GM18508 (cell line): ENCODE measurements at regions not wholly inside any gene's neighbourhood (a gene's known extent, or its start where the extent isn't known, plus 50 kb on each side); places are given as distances from the start of the nearest gene placed in this dataset.
"Not testable (repeated sequence)": the region's sequence is repeated elsewhere in the genome, so short reads cannot be mapped to it uniquely, and the experiment has no call there.

Experiments
- ATAC-seq: cut with Tn5 transposase; IDR thresholded peaks from one replicate; pipeline ENCODE4 v1.9.1; 2021; ENCODE audit warnings: moderate number of reproducible peaks; ENCODE audit not compliant: insufficient read depth, unreplicated experiment

DNA sequence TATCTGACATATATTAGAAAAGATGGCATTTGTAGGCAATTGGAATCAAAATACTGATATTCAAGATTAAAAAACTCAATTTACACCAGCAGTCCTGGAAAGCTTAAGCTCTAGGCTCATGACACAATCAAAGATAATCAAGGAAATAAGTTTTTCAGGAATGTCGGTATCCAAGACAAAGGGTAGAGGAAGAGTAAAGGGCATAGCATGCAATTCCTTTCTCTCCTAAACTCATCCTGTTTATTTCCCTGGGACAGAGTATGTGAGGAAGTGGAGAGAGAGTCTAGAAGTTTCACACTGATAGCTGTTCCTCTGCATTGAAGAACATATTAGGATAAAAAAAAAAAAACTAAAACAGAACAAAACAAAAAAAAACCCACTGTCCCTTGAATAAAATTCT lies 2452.1 kb downstream of the PCDH9 start:
- ATAC-seq = no peak

DNA sequence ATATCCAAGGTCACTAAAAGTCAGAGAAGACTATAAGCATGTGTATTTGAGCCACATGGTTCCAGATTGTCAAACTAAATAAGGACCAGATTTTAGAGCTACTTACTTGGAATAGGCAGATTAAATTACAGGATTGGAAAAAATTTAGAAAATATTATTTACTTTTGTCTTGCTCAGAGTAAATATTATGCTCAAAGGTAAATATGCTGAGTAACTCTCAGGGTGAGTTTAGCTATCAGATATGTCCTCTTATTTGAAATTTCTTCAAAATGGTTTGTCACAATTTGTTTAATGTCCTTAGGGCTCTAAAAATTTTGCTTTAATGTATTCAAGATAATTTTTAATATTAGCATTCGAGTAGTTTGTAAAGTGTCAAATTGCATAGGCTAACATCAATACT lies 2455.2 kb downstream of the PCDH9 start:
- no peak for ATAC-seq

DNA sequence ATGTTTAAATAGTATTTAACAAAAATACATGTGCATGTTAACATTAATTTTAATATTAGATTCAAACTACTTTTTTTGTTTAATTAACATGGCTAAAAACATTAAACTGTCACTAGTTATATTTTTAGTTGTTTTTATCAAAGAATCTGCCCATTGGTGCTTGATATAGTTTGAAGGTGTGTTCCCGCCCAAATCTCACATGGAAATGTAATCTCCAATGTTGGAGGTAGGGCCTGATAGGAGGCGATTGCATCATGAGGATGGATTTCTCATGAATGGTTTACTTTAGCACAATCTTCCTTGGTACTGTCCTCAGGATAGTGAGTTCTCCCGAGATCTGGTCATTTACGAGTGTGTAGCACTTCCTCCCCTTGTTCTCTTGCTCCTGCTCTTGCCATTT lies 2459.4 kb downstream of the PCDH9 start:
- ATAC-seq = no peak

DNA sequence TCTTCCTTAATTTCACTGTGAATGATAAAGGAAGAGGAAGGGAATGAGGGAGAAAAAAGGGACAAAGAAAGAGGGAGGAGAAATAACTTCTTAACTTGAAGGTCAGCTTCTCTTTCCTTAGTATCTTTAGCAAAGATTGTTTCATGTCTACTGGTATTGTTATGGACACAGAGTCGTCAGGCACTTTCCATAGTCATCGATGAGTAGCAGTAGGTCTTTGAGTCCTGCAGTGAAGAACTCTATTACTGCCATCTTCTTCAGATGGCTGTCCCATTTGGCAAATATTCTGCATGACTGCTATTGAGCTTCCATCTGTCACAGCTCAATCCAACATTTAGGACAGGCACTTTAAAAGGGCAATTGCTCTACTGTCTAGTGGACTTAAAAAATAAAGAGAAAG lies 2463.1 kb downstream of the PCDH9 start:
- ATAC-seq = no peak

DNA sequence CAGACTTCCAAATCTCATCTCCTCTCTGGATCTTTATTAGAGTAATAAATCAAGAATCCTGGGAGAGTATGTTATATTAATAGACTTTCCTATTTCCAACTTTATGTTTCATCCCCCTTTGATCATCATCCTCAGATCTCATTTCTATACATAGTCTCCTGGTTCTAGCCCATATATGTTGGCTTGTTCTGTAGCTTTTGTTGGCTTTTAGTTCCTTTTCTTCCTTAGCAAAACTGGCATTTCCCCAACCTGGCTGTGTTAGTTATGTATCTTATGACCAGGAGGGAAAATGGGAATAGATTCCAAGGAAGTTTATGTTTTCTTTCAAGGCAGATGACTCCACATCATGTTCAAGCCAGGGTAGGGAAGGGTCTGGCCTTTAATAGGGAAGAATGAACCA lies 2464.5 kb downstream of the PCDH9 start:
- ATAC-seq = no peak

DNA sequence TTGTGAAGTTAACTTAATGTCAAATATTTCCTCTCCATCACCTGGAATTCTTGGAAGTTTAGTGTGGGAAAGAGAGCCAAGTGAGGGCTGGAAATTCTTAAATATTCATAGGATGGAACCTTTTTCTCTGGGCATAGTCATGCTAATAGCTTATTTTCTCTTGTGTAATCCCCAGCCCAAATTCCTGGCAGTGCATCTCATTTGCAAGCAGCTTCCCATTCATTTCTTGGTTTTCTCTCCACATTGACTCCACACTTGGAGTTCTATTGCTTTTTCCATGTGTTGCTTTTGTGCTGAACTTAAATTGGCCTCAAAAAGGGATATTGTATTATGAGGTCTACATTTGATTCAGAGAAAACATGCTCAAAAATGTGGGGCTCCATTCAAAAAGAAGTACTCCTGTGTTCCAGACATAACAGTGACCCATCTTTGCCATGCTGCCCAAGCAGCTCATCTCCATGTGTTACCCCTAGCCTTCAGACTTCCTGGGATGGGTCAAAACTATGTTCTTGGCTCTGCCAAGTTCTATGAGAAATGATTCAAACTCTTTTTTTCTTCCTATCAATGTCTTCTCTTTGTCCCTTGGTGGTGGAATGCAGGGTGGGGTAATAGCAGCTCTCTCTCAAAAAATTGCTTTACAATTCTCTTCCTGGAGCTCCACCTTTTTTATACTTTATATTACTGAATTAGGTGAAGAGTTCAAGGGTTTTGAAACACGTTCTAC lies 2471.5 kb downstream of the PCDH9 start:
- no peak for ATAC-seq

DNA sequence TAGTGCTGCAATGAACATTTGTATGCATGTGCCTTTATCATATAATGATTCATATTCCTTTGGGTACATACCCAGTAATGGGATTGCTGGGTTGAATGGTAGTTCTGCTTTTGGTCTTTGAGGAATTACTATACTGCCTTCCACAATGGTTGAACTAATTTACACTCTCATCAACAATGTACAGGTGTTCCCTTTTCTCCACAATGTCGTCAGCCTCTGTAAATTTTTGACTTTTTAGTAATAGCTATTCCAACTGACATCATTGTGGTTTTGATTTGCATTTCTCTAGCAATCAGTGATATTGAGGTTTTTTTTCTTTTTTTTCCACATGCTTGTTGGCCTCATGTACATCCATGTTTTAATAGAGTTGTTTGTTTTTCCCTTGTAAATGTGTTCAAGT lies 2473.5 kb downstream of the PCDH9 start:
- no peak for ATAC-seq

DNA sequence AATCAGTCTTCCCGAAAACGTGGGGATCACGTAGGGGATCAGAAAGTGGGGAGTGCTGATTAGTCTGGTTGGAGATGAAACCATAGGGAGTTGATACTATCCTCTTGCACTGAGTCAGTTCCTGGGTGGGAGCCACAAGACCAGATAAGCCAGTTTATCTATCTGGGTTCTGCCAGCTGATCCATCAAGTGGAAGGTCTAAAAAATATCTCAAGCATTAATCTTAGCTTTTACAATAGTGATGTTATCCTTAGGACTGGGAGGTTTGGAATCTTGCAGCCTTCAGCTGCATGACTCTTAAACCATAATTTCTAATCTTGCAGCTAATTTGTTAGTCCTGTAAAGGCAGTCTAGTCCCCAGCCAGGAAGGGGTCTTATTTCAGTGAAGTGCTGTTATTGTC lies 2474.2 kb downstream of the PCDH9 start:
- no peak for ATAC-seq

DNA sequence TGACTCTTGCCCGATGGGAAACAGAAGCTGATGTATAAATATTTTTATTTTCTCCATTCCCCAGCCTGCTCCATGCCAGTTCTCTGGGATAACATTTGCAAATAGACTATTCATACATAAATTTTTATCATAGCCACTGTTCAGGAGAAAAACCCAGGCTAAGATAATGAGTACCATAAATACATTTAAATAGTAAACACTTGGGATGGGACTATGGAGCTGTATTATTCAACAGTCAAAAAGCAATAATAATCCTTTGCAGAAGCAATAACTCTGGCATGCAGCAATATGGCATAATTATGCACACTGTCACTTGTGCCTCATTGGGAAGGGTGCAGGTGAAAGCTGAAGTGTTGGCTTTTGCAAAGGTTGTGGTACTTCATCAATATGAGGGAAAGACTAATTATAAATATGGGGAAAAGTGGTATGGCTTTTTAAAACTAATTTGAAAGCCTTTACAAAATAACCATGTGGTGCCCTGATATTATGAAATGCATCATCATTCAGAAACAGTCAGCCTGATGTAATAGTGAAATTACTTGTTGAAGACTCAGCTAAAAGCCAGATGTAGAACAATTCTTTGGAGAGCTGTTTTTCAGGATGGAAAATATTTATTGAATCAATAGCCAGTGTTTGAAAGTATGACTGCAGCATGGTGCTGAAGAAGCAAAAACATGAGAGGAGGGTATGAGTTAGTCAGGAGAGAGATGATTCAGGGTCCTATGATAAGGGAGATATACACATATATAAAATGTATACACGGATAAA lies 2476.7 kb downstream of the PCDH9 start:
- no peak for ATAC-seq

DNA sequence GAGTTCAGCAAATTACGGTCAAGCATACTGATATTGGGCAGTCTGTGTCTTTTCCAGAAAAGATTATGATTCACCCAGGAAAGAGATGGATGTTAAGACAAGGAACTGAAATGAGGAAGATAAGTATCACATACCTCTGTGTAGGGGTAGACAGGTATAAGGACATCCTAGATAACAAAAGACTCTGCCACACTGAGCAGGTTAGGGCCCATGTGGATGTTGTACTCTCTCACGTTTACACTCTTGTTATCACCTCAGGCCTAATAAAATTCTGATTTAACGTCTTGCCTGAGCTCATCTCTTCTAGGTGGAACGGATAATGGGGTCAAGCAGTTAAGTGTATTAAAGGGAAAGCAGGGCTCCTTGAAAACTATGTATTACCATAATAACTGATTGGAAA lies 2480.8 kb downstream of the PCDH9 start:
- no peak for ATAC-seq

DNA sequence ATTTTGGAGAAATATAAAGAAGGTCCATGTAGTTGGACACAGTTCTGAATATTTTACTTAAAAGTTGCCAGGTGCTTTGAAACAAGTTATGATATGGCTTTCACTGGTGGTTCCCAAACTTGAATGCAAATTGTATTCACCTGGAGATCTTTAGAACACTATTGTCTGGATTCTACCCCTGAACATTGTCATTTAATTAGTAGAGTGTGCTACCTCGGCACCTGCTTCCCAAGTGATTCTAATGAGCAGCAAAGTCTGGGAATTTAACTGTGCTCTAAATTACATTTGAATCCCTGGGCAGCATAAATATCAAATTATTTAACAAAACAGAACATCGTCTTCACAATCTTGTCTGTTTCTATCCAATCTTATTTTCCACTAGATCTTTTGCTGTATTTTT lies 2483.3 kb downstream of the PCDH9 start:
- ATAC-seq = no peak

DNA sequence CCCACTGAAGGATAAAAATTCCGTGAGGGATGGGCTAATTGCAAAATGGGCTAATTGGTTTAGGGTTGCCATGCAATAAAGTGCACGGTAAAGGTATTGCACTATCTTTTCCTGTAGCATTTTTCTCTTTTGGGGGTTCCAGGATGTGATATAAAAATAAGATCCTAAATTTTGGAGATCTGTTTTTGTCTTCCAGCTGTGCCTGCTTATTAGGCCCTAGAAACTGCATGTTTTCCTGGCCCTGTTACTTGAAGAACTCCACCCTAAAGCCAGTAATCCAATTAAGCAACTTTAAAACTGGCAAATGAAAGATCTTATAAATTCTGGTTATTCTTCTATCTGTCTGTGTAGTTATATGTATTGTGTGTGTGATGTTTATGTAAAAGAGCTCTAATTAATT lies 2489.6 kb downstream of the PCDH9 start:
- no peak for ATAC-seq

DNA sequence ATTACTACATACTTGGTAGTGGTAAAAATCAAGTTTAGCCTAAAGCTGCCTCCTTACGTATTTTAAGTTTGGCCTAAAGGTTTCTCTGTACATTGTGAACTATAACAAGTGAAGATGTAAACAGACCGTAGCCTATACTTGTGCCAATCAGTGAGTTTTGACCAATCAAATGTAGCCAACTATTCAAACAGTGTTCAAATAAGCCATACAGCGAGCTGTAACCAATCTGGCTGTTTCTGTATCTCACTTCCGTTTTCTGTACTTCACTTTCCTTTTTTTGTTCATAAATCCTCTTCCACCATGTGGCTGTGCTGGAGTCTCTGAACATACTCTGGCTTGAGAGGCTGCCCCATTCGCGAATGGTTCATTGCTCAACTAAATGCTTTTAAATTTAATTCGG lies 2504.6 kb downstream of the PCDH9 start:
- no peak for ATAC-seq

DNA sequence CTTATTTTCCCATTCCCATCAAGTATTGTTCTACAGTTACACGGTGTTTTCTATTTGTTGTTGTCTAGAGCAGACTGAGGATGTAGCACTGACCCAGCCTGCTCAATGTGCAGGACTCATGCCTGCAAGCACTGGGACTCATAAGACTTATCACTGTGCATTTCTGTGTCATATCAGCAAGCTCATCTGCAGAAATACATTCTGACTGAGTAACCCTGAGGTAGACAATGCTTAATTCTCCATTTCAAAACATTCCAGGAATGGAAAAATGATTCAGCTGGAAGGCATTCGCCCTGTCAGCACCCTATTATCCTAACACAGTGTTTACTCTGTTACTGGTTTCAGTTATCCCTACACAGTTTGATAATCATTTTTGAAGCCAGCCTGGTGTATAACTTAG lies 2506.4 kb downstream of the PCDH9 start:
- ATAC-seq = no peak

DNA sequence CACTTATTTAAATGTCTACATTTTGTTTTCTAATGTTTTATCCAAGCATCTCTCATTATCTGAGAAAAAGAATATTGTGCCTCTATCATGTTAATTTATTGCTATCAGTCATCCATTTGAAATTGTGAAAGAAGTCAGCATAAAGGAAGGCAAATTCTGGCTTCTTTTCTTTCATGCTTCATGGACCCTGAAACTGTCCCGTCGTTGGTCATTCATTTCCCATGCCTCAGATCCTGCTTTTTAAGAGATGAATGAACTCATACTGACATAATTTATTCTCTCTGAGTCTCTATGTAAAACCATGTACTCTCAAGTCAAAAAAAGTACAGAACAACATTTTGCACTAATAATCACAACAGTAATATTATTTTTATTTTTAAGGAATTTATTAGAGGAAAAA lies 2512.0 kb downstream of the PCDH9 start:
- no peak for ATAC-seq

DNA sequence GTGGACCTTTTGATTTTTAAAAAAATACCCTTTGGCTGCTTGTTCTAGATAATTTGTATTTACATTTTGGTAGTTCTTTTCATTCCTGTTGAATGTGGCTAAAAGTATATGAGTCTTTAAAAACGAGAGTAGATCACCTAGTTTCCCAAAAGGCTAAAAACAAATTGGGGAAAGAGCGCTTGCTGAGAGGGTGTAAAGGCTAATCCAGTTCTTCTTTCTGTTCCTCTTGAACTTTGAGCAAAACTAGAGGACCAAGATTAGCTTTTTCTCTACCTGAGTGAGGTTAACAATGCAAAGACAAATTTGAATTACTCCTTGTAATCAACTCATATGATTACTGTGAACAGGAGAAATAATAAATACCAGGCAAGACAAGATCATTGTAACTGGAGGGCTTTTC lies 2513.2 kb downstream of the PCDH9 start:
- no peak for ATAC-seq

DNA sequence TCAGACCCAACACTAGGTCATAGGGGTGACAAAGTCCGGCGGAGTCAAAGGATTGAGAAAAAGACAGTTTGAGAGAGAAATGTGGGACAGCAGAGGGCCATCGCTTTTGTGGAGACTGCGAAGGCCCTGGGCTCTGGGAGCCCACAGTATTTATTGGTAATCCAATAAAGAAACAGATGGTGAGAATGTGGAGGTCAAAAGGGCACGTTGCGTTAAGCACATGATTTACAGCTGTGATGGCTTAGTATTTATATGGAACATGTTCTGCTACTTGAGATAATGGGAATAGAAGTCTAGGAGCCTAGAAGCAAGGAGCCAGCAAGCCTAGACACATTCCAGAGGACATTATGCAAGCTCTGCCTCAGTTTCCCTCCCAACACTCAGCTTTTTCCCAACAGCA lies 2521.1 kb downstream of the PCDH9 start:
- ATAC-seq = no peak

DNA sequence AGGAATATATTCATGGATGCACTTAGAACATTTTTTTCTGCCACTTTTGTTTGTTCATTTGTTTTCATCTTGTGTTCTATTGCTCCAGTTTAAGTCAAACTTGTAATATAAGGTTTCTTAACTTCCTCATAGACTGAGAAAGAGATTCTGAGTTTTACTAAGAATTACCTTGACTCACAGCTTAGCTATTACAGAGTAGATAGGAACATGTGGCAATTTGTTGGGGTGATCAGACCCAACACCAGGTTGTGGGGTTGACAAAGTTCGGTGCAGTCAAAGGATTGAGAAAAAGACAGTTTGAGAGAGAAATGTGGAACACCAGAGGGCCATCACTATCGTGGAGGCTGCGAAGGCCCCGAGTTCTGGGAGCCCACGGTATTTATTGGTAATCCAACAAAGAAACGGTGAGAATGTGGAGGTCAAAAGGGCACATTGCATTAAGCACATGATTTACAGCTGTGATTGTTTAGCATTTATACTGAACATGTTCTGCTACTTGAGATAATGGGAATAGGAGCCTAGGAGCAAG lies 2526.0 kb downstream of the PCDH9 start:
- ATAC-seq = no peak

DNA sequence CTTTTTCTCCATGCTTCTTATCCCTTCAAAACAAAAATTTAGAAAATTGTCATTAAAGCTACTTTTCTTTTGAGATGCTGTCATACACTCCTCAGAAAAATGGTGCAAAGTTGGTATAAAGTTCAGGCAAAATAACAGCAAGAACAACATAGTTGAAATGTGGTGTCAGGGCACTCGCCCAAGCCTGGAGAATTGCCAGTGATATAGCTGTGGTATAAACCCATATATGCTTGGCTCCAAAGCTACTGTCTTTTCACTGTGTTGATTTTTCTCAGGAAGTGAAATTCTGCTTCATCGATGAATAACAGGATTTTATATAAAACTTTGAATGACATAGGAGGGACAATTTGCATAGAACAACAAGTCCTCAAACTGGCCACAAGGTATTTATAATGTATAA lies 2532.9 kb downstream of the PCDH9 start:
- no peak for ATAC-seq

DNA sequence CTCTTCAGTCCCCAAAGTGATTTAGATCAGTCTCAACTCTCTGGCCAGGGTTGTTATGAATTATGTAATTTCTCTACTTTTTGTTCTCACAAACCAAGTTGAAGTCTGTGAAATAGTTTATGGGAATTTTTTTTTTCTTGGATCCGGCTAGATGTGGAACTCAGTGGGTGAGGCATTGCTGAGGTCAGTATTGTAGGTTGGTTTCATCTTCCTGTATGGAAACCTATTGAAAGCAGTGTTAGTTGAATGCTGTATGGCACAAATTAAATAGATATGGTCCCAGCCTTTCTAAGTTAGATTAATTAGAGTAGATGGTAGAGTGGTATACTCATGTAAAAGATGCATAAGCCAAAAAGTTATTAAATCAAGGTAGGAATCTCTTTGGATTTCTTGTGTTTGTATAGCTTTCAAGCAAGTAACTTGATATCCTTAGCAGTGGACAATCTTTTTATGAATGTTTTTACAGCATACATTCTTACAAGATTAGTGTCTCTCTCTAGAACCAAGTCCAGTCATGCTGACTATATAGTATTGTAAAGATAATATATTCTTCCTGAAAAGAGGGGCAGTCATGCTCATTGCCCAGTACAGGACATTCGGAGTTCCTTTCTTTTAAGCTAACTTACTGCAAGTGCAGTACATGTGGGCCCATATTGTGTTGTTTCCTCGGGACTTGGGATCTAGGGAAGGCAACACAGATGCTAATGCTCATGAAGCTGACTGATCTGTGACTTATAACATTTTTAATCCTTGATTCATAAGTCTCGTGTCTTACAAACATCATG lies 2541.1 kb downstream of the PCDH9 start:
- no peak for ATAC-seq

DNA sequence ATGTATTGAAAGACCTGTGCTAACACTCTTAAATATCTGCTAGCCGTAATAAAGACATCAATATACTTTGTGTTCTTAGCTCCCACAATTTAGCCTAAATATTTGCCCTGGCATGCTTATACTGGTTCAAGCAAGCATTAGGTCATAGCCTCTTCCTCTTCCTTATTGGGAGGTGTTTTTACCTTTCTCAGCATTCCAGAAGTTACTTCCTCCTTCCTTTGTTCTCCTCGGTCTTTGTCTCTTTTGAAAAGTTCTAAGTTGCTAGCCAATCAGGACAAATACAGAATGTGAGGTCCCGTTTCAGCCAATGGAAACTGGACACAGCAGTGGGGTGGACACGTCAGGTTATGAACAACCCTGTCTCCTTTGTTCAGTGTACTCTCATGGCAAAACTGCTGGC lies 2543.6 kb downstream of the PCDH9 start:
- ATAC-seq = not testable (repeated sequence)
